ENCODE measurements at regions not wholly inside any gene's neighbourhood (a gene's known extent, or its start where the extent isn't known, plus 50 kb on each side); places are given as distances from the start of the nearest gene placed in this dataset.

DNA sequence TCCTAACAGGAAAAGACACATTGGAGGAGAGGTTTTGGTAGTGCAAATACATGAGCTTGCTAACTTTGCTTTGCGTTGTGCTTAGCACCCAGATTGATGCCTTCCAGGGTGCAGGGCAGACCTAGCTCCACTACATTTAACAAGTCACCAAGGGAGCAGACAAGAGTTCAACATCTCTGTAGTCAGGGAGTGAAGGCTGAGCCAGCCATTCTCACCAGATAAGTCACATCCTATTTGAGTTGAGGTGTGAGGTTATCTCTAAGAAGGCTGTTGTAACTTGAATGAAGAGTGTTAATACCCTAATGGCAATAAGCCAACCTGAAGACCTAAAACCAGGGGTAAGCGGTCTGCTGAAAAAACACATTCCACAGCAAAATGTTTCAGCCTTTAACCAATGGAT, 69.6 kb upstream of the DSEL start:
- TF ChIP-seq CTCF (conservative IDR thresholded peaks at IDR 0.05) = no peak
- TF ChIP-seq ZFX (IDR thresholded peaks at IDR 0.05) = no peak
- H3K27ac ChIP-seq = no peak overlapping the region

DNA sequence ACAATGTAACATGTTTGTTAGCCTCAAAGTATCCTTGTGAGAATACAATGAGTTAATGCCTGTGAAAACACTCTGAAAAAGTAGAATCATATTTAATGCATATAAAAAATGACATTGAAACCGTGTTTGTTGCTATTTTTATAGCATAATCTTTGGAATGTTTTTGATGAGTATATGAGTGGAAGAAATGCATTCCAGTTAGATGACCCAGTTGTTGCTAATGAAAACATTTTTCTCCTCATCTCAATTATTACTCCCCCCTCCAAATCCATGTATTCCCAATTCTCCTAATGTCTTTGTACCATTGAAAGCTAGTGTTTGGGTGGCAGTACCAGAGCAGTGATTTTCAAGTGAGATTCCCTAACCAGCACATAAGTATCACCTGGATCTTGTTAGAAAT, 67.1 kb upstream of the DSEL start:
- no peak overlapping the region for H3K27ac ChIP-seq
- no peak for TF ChIP-seq ZFX (IDR thresholded peaks at IDR 0.05)
- no peak for TF ChIP-seq CTCF (conservative IDR thresholded peaks at IDR 0.05)

GRCh38 chr18:67582488-67582887, 66.0 kb upstream of the DSEL start:
- no peak overlapping the region for H3K27ac ChIP-seq
- no peak for TF ChIP-seq ZFX (IDR thresholded peaks at IDR 0.05)
- TF ChIP-seq CTCF (conservative IDR thresholded peaks at IDR 0.05) = no peak

- TF ChIP-seq CTCF (conservative IDR thresholded peaks at IDR 0.05) = no peak
- TF ChIP-seq ZFX (IDR thresholded peaks at IDR 0.05) = no peak
- no peak overlapping the region for H3K27ac ChIP-seq
Observed at GRCh38 chr18:67581178-67581577, 64.7 kb upstream of the DSEL start.

DNA sequence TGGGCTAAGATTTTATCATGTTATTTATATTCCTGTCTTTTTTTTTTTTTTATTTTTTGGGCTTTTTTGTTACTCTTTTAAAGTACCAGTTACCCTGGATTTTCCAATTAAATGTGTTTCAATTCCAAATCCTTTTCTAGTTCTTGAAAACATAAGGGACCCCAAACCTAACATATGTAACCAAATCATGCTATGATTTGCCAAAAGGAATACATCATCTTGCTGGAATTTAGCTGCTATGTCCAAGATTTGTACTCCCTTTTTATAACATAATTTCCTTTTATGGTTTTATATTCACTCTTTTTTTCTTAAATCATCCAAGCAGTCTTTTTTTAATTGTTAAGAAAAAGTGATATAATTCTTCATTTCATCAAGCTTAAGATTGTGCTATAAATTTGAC, 60.9 kb upstream of the DSEL start:
- no peak for TF ChIP-seq CTCF (conservative IDR thresholded peaks at IDR 0.05)
- TF ChIP-seq ZFX (IDR thresholded peaks at IDR 0.05) = no peak

DNA sequence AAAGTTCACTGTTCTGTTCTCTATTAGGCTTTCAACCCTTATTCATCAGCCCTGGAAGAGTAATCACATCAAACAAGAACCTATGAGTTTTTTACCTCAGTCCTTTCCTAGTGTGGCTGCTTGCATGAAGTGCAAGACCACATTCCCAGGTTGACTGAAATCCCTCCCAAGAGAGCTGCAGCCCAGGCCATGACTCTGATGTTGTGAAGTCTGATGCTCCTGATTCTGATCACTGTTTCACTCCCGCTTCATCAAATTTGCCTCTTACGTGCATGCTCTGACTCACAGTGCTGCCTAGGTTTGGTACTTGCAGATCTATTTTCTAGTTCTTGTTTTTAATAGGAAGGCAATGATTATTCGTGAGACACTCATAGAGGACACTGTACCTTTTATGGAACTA, 58.2 kb upstream of the DSEL start:
- no peak for TF ChIP-seq ZFX (IDR thresholded peaks at IDR 0.05)
- no peak for TF ChIP-seq CTCF (conservative IDR thresholded peaks at IDR 0.05)
- H3K27ac ChIP-seq = no peak overlapping the region

More for the DNA sequence above, 60.9 kb upstream of the DSEL start:
- no peak overlapping the region for H3K27ac ChIP-seq

GRCh38 chr18:67568166-67568565, 51.6 kb upstream of the DSEL start:
- H3K27ac ChIP-seq = no peak overlapping the region
- TF ChIP-seq ZFX (IDR thresholded peaks at IDR 0.05) (no peak), CTCF (conservative IDR thresholded peaks at IDR 0.05) (no peak)

Data from C4-2B (cell line).